HCT116 (cell line): ENCODE measurements at regions not wholly inside any gene's neighbourhood (a gene's known extent, or its start where the extent isn't known, plus 50 kb on each side); places are given as distances from the start of the nearest gene placed in this dataset.

Experiments used
- ATAC-seq: fragments of 200-7000 bp; cut with Tn5 transposase; 2 replicates; pipeline ENCODE4 v1.9.1; 2020; ENCODE audit warnings: mild to moderate bottlenecking, moderate library complexity
- BruUV-seq: library from RNA; stranded (reverse); fragments of 400-500 nt; replicated peaks from 2 replicates; lab custom pipeline; 2021; lab: Mats Ljungman, UMichigan
- CTCF ChIA-PET: fragments of 300-600 bp; sonication (Branson Sonifier 250); formaldehyde crosslinking; loops from one replicate; lab custom pipeline; 2021; ENCODE audit warnings: antibody characterized with exemption; lab: Charles Lee
- POLR2A ChIA-PET: fragments of 300-600, 350-600 bp; sonication (Branson Sonifier 250); formaldehyde crosslinking; loops from one replicate; lab custom pipeline; 2021; ENCODE audit warnings: antibody characterized with exemption; lab: Charles Lee
- RAD21 ChIA-PET, 2 experiments: fragments of 300-600 bp; sonication (Branson Sonifier 250); formaldehyde crosslinking; loops; one replicate each; lab custom pipeline; 2023; ENCODE audit warnings: low total read pairs in 2 of 2; ENCODE audit not compliant: uncharacterized antibody in 2 of 2, unreplicated experiment in 2 of 2, low non-redundant PET in 1 of 2; lab: Charles Lee
- DNase-seq: peaks from one replicate; pipeline ENCODE4 v3.0.0-alpha.2; 2010; ENCODE audit warnings: low read depth, low spot score
- H2AFZ ChIP-seq: fragments of 200-600 bp; shearing (Covaris generic), sonication (generic); 2 replicates; pipeline ENCODE4 v1.6.1; 2017; ENCODE audit warnings: low read depth, mixed run types, mixed read lengths, antibody characterized with exemption, low read length; ENCODE audit not compliant: poor library complexity, severe bottlenecking
- H3K27ac ChIP-seq: 2 replicates; pipeline ENCODE4 v1.5.1; 2012; ENCODE audit warnings: low read depth, low read length
- H3K27me3 ChIP-seq: fragments of 200-600 bp; sonication (generic); 2 replicates; pipeline ENCODE4 v1.6.1; 2016; ENCODE audit warnings: mixed run types, low read length, mixed read lengths; ENCODE audit not compliant: insufficient read depth
- H3K36me3 ChIP-seq, 2 experiments: fragments of 200-500 bp in 1 of 2; fragments of 200-600 bp in 1 of 2; sonication (Bioruptor generic) in 1 of 2; sonication (generic) in 1 of 2; 2 replicates each; pipeline versions ENCODE4 v1.5.1 to v1.6.1; 2014 to 2016; ENCODE audit warnings: low read length in 2 of 2, inconsistent platforms in 1 of 2, mixed read lengths in 1 of 2, mixed run types in 1 of 2; ENCODE audit not compliant: insufficient read depth in 2 of 2, control insufficient read depth in 1 of 2
- H3K4me1 ChIP-seq, 2 experiments: fragments of 200-600 bp in 1 of 2; sonication (generic) in 1 of 2; 2 replicates each; pipeline versions ENCODE4 v1.5.1 to v1.6.1; 2012 to 2017; ENCODE audit warnings: low read length in 2 of 2, inconsistent platforms in 1 of 2, mild to moderate bottlenecking in 1 of 2, mixed read lengths in 1 of 2, mixed run types in 1 of 2, moderate library complexity in 1 of 2; ENCODE audit not compliant: insufficient read depth in 2 of 2, control insufficient read depth in 1 of 2
- H3K4me2 ChIP-seq: fragments of 200-600 bp; sonication (generic); 2 replicates; pipeline ENCODE4 v1.6.1; 2017; ENCODE audit warnings: mixed run types, low read length, mixed read lengths
- H3K4me3 ChIP-seq, 2 experiments: fragments of 200-600 bp in 1 of 2; sonication (generic) in 1 of 2; replicated peaks in 1 of 2; 2 replicates each; pipeline ENCODE4 v1.5.1; 2011 to 2016; ENCODE audit warnings: low read length in 2 of 2, control low read depth in 1 of 2, low read depth in 1 of 2, mild to moderate bottlenecking in 1 of 2, mixed read lengths in 1 of 2, mixed run types in 1 of 2
- H3K79me2 ChIP-seq: fragments of 200-600 bp; sonication (generic); 2 replicates; pipeline ENCODE4 v1.6.1; 2017; ENCODE audit warnings: mild to moderate bottlenecking, mixed run types, low read length, moderate library complexity, mixed read lengths; ENCODE audit not compliant: insufficient read depth
- H3K9ac ChIP-seq: fragments of 200-600 bp; sonication (generic); 2 replicates; pipeline ENCODE4 v1.6.1; 2016; ENCODE audit warnings: low read length, mixed read lengths
- H3K9me2 ChIP-seq: fragments of 200-600 bp; sonication (generic), shearing (Covaris generic); 2 replicates; pipeline ENCODE4 v1.6.1; 2017; ENCODE audit warnings: mixed run types, mild to moderate bottlenecking, moderate library complexity; ENCODE audit not compliant: insufficient read depth
- H3K9me3 ChIP-seq, 2 experiments: fragments of 200-500 bp in 1 of 2; fragments of 200-600 bp in 1 of 2; sonication (Bioruptor generic) in 1 of 2; sonication (generic) in 1 of 2; 2 replicates each; pipeline ENCODE4 v1.6.1; 2014 to 2017; ENCODE audit warnings: low read length in 2 of 2, mixed read lengths in 2 of 2, inconsistent platforms in 1 of 2, low read depth in 1 of 2, mild to moderate bottlenecking in 1 of 2, mixed run types in 1 of 2, moderate library complexity in 1 of 2; ENCODE audit not compliant: control insufficient read depth in 1 of 2, insufficient read depth in 1 of 2
- H4K20me1 ChIP-seq: fragments of 200-600 bp; sonication (generic), shearing (Covaris generic); 2 replicates; pipeline ENCODE4 v1.6.1; 2017; ENCODE audit warnings: mixed run types, mild to moderate bottlenecking, moderate library complexity; ENCODE audit not compliant: insufficient read depth
- ATF3 ChIP-seq: IDR thresholded peaks from 2 replicates; pipeline ENCODE4 v1.6.1; 2012
- CEBPB ChIP-seq: IDR thresholded peaks from 2 replicates; pipeline ENCODE4 v1.6.1; 2012; ENCODE audit warnings: low read depth
- CTCF ChIP-seq, 3 experiments: fragments of 200-600 bp in 1 of 3; sonication (generic) in 1 of 3; IDR thresholded peaks in 2 of 3; conservative IDR thresholded peaks in 1 of 3; 2 replicates each; pipeline ENCODE4 v1.5.1; 2012 to 2017; ENCODE audit warnings: low read depth in 2 of 3, low read length in 2 of 3, antibody characterized with exemption in 1 of 3, borderline replicate concordance in 1 of 3, control low read depth in 1 of 3, mild to moderate bottlenecking in 1 of 3, mixed read lengths in 1 of 3, mixed run types in 1 of 3, moderate library complexity in 1 of 3; ENCODE audit not compliant: insufficient read depth in 1 of 3
- RAD21 ChIP-seq: IDR thresholded peaks from 2 replicates; pipeline ENCODE4 v1.6.1; 2012; ENCODE audit warnings: low read depth, mild to moderate bottlenecking
- SIN3A ChIP-seq: IDR thresholded peaks from 2 replicates; pipeline ENCODE4 v1.6.1; 2012; ENCODE audit warnings: low read depth
- TCF7L2 ChIP-seq: IDR thresholded peaks from 2 replicates; pipeline ENCODE4 v1.7.0; 2011; ENCODE audit warnings: borderline replicate concordance, inconsistent platforms; ENCODE audit not compliant: insufficient read depth, insufficient read length; ENCODE audit errors: extremely low read depth
- YY1 ChIP-seq: IDR thresholded peaks from 2 replicates; pipeline ENCODE4 v1.6.1; 2011; ENCODE audit warnings: low read length, low read depth, moderate library complexity, mild to moderate bottlenecking; ENCODE audit not compliant: insufficient replicate concordance; ENCODE audit errors: extremely low read depth
- ZBTB33 ChIP-seq: IDR thresholded peaks from 2 replicates; pipeline ENCODE4 v1.6.1; 2011; ENCODE audit warnings: mild to moderate bottlenecking, low read length, moderate library complexity; ENCODE audit not compliant: insufficient replicate concordance; ENCODE audit errors: extremely low read depth
- ZNF274 ChIP-seq: fragments of 200-500 bp; sonication (Bioruptor generic); IDR thresholded peaks from 2 replicates; pipeline ENCODE4 v1.6.1; 2014; ENCODE audit warnings: mild to moderate bottlenecking, low read depth, low read length, inconsistent platforms
- intact Hi-C: fragments of 100-400 bp; cut with micrococcal nuclease; formaldehyde crosslinking; loops from 2 replicates; pipeline ENCODE4 v1.10.0; 2022

GRCh38 chr5:145295236-145295835, 539.8 kb downstream of the PRELID2 start:
- no peak for ATAC-seq
- no peak overlapping the region for H3K4me3 ChIP-seq
- H3K9ac ChIP-seq: no peak overlapping the region
- H3K79me2 ChIP-seq: no peaks in the 10 kb centered on the region
- intact Hi-C loops: no loop called here
- H3K27ac ChIP-seq: no peak overlapping the region
- POLR2A ChIA-PET: no interaction called here
- no peak for DNase-seq
- no peak overlapping the region for H2AFZ ChIP-seq
- no peaks in the 10 kb centered on the region for H3K27me3 ChIP-seq
- TF ChIP-seq ATF3: no peak
- TF ChIP-seq CEBPB: no peak
- TF ChIP-seq ZNF274: no peak
- no peak for TF ChIP-seq CTCF (IDR thresholded peaks at IDR 0.05 in 2 of 3, conservative IDR thresholded peaks at IDR 0.05 in 1 of 3; ENCODE audit: borderline replicate concordance in 1 of 3, insufficient read depth in 1 of 3, low read depth in 2 of 3, low read length in 2 of 3)
- TF ChIP-seq ZBTB33: no peak
- TF ChIP-seq YY1: no peak
- no peak for TF ChIP-seq RAD21
- no peak for TF ChIP-seq TCF7L2
- TF ChIP-seq SIN3A: no peak
- TF ChIP-seq, all 23 proteins: peak for 0
- Histone ChIP-seq H3K36me3 (no peaks in the 10 kb centered on the region), H3K4me1 (no peaks in the 10 kb centered on the region), H3K9me2 (no peaks in the 10 kb centered on the region), H3K4me2 (no peak overlapping the region), H4K20me1 (no peaks in the 10 kb centered on the region), H3K9me3 (no peaks in the 10 kb centered on the region)
- BruUV-seq: no TSS peak
- CTCF ChIA-PET: no interaction called here
- RAD21 ChIA-PET: no interaction called here
